Jurkat, Clone E6-1 (cell line): ENCODE measurements at regions not wholly inside any gene's neighbourhood (a gene's known extent, or its start where the extent isn't known, plus 50 kb on each side); places are given as distances from the start of the nearest gene placed in this dataset.

Source experiments
- DNase-seq: peaks from one replicate; pipeline ENCODE4 v3.0.0-alpha.2; 2011; ENCODE audit warnings: low read depth, low spot score
- H3K4me3 ChIP-seq: 2 replicates; pipeline ENCODE4 v1.5.1; 2011; ENCODE audit warnings: mild to moderate bottlenecking, low read length, control low read depth, moderate library complexity

DNA sequence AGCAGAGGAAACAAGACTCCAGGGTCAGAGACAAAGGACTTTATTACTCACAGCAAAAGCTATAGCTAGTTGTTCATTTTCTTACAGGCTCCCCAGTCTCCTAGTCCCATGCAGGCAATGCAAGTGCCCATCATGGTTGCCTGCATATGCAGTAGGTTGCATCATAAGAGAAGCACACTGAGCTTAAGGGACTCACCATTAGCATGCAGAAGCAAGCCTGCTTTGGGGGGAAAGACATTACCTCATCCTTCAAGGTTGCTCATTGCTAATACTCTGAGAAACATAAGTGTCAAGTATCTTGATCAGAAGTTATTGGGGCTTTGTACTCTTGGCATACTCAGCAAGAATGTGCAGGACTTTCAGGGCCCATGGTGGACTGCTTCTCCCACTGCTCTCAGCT lies 114.6 kb upstream of the CCDC68 start:
- H3K4me3 ChIP-seq, result no peak overlapping the region

DNA sequence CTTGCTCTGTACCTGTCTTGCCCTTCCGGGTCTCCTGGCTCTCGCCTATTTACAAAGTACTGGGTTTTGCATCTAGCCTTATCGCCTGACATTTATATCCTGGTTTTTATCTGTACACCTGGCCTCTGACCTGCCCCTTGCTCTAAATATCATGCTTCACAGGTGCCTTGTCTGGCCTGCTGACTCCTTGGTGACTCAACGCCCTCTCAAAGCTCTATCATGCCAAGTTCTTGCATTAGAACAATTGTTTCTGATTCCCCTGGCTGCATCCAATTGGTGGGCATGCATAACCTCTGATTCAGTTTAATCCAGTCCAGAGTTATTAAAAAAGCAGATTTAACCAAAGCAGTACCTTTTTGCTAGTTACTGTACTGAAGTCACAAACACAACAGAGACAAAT lies 113.9 kb upstream of the CCDC68 start:
- no peak for DNase-seq
- no peak overlapping the region for H3K4me3 ChIP-seq

More for the DNA sequence above, 114.6 kb upstream of the CCDC68 start:
- no peak for DNase-seq

DNA sequence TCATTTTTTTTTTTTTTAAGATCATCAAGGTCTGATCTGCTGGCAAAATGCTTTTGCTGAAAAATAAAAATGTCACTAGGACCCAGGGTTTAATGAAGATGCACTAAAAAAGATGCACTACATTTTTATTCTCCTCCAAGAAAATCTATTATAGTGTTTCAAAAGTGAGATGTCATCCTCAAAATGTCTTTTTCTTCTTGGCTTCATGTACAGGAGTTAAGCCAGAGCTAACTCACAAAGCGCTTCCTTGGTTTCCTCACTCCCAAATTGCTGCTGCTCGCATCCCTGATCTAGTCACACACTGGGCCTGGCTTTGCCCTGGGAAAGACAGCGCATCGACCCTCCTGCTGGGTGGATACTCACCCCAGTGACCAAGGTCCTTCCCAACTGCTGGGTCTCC lies 113.4 kb upstream of the CCDC68 start:
- DNase-seq, result no peak
- no peak overlapping the region for H3K4me3 ChIP-seq

DNA sequence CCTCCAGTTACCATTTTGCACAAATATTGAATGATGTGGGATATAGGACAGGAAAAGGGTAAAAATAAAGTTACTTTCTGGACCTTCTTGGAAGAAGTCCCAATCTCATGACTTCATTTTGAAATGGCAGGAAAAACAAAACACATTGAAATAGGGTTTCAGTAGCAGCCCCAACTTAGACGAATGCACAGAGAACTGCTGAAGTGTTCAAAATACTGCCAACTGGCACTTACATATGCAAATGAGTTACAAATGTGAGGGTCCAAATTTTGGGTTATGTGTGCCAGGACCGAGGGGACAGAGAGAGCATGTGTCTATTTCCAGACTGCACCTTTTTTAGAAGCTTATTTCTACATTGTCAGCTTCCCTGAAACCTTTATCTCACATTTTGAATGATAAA lies 112.9 kb upstream of the CCDC68 start:
- no peak overlapping the region for H3K4me3 ChIP-seq
- no peak for DNase-seq

DNA sequence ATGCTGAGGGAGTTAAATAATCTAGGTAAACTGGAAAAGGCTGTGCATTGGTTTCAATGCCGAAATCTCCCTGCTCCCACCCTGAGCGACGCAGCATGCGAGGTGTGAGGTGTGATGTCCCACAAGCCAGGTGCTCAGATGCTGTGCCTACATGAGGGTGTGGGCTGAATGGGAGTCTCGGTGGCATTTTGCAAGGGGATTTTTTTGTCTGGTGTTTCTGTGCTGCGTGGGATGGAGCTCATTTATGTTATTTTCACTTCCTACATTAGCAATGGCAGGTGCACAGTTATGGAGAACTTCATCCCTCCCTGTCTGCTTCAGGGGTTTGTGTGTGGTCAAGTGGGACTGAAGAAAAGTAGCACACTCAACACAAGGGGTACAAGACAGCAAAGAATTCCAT lies 110.2 kb upstream of the CCDC68 start:
- H3K4me3 ChIP-seq, result no peak overlapping the region
- no peak for DNase-seq

DNA sequence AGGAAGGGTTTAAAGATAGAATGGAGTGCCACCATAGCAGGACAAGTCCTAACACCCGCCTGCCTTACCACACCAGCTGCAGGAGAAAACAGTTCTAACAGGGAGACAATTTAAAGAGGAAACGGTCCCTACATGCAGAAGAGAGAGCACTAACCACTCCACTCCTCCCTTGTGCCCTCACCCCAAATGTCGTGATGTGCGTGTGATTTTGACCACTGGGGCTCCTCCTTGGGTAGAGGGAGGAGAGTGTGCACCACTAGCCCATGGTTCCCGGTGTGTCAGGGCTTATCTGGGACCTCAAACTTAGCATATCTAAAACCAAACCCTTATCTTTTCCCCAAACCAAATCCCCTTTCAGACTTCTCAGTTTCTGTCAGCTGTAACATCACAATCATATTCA lies 105.5 kb upstream of the CCDC68 start:
- no peak overlapping the region for H3K4me3 ChIP-seq
- no peak for DNase-seq

DNA sequence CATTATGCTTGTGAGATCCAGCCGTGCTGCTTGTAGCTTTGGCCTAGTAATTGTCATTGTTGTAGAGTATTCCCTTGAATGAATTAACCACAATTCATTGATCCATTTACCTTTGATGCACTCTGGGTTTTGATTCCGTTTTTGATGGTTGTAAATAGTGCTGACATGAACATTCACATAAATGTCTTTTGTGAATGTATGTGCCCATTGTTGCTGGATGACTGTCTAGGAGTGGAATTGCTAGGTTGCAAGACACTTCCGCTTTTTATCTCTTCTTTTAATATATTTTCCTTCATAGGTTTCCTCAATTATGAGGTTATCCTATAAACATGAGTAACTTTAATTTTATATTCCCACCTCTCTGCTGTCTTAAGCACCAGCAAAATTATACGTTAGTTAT lies 104.8 kb upstream of the CCDC68 start:
- no peak overlapping the region for H3K4me3 ChIP-seq
- DNase-seq, result no peak

DNA sequence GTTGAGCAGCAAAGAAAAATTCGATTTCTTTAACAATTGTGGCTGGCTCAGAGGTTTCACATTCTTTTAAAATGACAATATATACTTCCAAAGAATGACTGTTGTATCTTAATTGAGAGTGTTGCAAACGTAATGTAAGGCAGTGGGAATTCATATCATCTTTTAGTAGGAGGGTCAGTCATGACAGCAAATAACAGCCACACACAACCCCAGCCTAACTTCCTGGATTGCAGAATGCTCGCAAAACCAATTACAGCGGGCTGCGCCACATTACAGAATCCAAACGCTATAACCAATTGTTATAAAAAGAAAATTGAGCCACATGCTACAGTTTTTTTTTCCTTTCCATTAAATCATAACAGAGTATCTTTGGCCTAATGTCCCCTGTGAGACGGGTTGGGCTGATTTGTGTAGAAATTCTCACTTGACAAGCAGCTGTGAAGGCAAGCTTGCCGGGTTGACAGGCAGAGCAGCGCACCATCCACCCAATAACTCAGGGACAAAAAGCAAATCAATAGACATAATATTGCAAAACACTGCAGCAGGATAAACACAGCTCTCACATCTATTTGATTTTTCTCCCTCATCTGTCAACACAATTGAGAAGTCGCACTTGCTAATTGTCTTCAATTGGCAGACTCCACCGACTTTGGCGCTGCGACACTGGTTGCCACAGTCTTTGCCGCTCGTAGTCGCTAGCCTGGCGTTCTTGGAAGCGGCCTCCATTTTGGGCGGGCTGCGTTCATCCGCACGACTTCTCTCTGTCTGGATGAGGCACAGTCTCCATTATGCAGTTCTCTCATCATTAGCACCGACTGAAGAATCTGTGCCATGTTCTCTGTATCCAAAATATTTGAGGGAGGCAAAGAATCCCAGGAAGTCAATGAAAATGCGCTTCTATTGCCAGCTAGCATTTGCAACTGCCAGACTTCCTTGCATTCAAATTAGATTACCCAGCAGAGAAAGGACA lies 95.0 kb upstream of the CCDC68 start:
- no peak for DNase-seq
- H3K4me3 ChIP-seq, result no peak overlapping the region

DNA sequence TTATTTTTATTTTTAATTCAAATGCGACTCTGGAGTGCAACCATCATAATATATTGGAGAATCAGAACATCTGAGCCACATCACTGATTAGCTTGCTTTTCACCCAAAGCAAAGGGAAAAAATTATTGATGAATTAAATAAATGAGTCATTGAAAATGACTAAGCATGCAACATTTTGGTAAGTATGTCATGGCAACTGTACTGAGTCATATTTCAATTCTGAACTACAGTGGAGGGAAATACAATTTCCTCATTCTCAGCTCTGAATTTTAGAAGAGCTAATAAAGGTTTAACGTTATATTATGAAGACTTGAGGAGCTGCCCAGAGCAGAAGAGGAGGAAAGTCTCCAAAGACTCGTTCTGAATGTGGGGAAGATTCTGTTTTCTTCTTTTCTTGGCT lies 89.6 kb upstream of the CCDC68 start:
- DNase-seq, result no peak
- H3K4me3 ChIP-seq, result no peak overlapping the region

DNA sequence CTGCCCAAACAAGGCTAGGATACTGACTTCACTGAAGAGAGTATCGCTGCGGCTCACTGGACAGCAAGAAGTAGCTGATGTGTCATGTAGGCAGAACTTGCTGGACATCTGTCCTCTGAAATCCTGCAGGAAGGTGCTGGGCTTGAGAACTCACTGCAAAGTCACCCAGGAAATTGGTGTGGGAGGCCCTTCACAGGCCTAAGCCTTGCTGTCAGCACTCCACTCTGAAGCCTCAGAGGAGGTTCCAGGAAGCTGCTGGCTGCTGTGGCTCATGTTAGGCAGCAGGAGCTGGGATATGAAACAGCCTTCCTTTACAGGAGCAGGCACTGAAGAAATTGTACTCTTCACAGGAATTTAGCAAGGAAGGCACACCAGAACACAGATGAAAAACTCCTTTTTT lies 88.3 kb upstream of the CCDC68 start:
- DNase-seq, result no peak

DNA sequence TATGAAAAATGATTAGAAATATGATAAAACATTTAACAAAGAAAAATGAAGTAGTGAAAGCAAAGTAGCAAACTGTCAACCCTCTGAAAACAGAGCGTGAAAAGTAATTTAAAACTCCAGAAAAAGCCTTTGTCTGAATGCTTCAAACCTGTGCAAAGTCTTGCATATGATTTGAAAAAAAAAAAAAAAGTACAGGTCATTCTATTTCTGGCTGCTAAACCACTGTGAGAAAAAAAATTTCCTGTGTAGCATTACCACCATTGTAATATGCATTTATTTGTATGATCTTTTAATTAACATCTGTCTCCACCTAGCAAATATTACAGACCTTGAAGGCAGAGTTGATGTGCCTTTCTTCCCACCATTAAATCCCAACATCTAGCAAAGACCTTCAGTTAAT lies 82.1 kb upstream of the CCDC68 start:
- no peak overlapping the region for H3K4me3 ChIP-seq
- no peak for DNase-seq

More for the DNA sequence above, 88.3 kb upstream of the CCDC68 start:
- no peak overlapping the region for H3K4me3 ChIP-seq

DNA sequence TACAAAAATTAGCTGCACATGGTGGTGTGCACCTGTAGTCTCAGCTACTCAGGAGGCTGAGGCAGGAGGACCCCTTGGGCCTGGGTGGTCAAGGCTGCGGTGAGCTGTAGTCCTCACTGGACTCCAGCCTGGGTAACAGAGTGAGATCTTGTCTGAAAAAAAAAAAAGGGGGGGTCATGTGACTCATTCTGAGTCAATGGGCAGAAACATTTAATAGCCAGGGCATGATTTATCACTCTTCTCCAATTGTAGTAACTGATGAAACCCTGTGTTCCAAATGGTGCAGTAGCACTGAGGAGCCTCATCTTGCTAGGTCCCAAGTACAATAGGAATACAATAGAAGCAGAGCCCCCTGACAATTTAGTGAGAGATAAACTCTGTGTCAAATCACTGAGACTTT lies 78.9 kb upstream of the CCDC68 start:
- H3K4me3 ChIP-seq, result no peak overlapping the region
- no peak for DNase-seq

DNA sequence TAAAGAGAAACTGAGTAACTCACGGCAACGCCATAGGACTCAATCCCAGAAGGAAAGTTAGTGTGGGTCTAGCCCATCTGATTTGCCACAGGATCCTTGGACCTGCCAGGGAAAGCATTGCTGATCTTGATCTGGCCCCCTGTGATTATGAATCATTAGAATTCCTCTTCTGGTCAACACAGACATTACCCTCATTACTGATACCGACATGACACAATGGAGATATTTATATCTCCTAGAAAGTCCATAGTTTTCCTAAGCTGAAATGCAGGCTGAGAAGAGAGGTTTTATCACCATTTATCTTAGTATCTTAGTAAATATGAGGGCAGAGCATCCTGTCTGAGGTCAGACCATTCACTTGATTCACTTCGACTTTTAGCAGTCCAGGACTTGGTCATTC lies 75.5 kb upstream of the CCDC68 start:
- no peak overlapping the region for H3K4me3 ChIP-seq

DNA sequence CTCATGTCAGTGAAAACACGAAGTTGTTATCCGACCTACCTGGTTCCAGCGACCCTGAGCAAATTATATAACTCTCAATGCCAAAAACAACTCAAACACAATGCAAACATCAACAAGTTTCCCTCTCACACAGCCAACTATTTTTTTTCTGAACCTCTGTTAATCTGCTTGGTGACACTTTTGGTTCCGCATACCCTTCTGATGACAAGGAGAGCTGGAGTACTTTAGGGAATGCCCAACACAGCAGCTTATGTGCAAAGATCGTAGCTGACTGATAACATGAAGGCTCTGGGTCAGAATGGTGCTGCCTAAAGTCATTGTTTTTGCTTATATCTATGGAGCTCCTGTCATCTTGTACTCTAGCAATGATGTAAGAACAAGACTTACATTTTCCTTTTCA lies 72.7 kb upstream of the CCDC68 start:
- DNase-seq, result no peak
- no peak overlapping the region for H3K4me3 ChIP-seq

More for the DNA sequence above, 75.5 kb upstream of the CCDC68 start:
- no peak for DNase-seq

DNA sequence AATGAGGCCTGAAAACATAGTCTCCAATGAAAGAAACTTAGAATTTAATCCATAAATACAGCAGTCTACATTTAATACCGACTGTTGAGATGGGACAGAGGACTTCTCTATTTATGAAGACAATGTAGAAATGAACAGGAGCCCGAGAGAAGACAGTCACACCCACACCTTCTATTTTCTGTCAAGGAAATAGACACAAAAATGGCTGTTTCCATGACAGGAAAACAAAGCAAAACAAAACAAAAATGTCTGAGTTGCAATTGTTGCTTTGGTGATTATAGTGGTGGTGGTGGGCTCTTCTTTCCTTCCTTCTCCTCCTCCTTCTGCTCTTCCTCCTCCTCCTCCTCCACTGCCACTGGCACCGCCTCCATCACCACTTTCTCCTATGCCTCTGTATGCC lies 72.3 kb upstream of the CCDC68 start:
- no peak for DNase-seq
- H3K4me3 ChIP-seq, result no peak overlapping the region

DNA sequence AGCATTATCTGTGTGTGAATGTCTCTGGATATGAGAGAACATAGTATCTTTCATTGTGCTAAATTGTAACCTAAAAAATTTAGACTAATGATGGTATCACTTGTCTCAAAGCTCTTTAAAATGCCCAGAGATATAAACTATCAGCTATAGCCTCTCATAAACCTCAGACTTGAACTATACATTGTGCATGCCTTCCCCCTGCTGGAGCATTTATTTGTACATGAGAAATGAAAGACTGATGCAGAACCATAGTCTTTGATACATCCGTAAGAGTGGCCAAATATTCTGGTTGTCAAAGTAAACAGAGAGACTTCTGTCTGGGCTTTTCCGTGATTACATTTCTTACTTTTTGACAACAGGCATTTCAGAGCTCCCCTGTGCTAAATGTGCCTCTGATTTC lies 71.9 kb upstream of the CCDC68 start:
- no peak for DNase-seq

DNA sequence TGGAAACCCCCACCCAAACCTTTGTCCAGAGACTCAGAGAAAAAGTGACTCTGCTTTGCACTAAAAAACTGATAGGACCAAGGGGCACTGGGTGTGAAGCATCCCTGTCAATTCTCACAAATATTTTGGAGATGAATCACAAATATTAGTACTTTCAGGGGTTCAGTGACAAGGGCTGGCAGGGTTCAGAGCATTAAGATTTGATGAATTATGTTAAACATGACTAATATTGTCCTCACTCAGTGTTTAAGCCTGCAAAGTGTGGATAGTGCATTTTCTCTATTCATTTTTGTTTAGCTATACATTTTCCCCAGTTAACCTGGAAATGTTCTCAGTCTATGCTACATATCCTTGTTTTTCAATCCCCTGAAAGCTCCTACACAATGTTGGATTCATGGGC lies 65.3 kb upstream of the CCDC68 start:
- DNase-seq, result no peak
- no peak overlapping the region for H3K4me3 ChIP-seq

More for the DNA sequence above, 71.9 kb upstream of the CCDC68 start:
- H3K4me3 ChIP-seq, result no peak overlapping the region

DNA sequence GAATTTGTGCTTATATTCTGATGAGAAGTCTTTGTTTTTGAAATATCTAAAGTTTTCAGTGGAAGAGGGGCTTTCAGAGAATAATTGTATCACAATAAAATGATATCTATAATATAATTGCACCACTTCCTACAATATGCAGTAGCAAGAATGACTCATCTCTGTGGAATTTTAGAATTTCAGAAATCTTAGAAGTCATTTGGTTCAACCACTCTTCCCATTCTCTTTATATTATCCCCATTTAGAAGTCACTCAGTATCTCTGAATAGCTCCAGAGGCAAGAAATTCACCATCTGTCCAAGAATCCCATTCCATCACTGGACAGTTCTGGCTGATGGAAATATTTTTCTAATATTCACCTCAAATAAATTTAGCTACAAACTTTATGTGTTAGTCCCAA lies 59.3 kb upstream of the CCDC68 start:
- no peak for DNase-seq
- no peak overlapping the region for H3K4me3 ChIP-seq

DNA sequence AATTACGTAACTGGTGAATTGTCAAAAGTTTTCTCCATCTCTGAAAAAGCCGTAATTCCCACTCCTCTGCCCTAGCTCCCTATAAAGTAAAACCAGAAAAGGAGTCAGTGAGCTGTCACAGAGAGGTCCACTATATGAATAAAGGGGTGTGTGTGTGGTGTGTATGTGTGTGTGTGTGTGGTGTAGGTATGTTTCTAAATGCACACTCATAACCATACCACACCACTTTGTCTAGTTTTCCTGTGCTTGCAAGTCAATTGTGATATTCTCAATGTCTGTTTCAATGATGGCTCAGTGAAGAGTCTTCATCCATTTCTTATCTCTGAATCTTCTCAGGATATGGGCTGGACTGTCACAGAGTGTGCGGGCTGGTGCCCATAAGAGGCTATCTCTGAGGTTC lies 54.8 kb upstream of the CCDC68 start:
- H3K4me3 ChIP-seq, result no peak overlapping the region
- DNase-seq, result no peak

DNA sequence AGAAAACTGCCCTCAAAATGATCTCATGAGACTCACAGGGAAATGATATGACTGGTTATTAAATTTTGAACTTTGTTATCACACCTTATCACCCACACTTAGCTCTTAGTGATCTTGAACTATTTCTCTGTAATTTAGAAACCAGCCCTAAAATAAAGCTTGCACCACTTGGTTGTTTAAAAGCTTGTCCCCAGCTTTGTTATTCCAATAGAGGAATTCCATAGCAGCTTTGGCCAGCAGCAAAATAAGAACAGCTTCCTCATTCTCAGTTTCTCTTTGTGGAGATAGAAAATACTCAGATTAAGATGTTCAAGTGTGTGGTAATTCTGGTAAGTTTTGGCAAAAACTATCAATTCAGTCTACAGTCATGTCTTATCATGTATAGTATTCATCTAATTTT lies 54.4 kb upstream of the CCDC68 start:
- no peak overlapping the region for H3K4me3 ChIP-seq
- DNase-seq, result no peak

DNA sequence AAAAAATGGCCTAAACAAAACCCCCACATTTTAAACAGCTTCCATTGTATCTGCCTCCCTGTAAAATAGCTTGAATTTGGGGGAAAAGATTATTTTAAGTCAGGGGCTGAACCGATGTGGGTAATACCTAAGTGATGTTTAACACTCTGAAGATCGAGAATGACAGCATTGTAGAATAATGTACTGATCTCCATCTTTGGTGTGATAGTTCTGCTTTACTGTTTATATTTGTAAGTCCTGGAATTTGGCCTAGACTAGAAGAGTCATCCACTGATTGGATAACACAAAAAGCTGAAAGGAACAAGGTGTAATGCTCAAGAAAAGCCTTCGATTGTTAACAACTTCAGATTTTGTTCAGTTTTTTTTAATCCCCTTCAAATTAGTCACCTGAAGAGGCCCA lies 53.8 kb upstream of the CCDC68 start:
- no peak for DNase-seq
- H3K4me3 ChIP-seq, result no peak overlapping the region
